Activated CD4-positive, alpha-beta T cell treated with anti-CD3 and anti-CD28 coated beads for 36 hours (primary cell): ENCODE measurements at regions not wholly inside any gene's neighbourhood (a gene's known extent, or its start where the extent isn't known, plus 50 kb on each side); places are given as distances from the start of the nearest gene placed in this dataset.
A peak's percentile ranks its signal among the peaks of the same experiment; 100 is the strongest.
"Not testable (repeated sequence)": the region's sequence is repeated elsewhere in the genome, so short reads cannot be mapped to it uniquely, and the experiment has no call there.

Experiments used
- ATAC-seq: fragments of 200-7000 bp; cut with Tn5 transposase; one replicate; pipeline ENCODE4 v1.10.0; 2021; ENCODE audit warnings: mild to moderate bottlenecking, moderate library complexity
- CTCF ChIA-PET: fragments of 350-600 bp; sonication (Branson Sonifier 250); formaldehyde crosslinking; loops from one replicate; lab custom pipeline; 2021; ENCODE audit warnings: antibody characterized with exemption; lab: Charles Lee
- POLR2A ChIA-PET: fragments of 350-600 bp; sonication (Branson Sonifier 250); formaldehyde crosslinking; loops from one replicate; lab custom pipeline; 2021; ENCODE audit warnings: antibody characterized with exemption, inconsistent platforms; lab: Charles Lee
- DNase-seq: peaks from one replicate; pipeline ENCODE4 v3.0.0-alpha.2; 2020
- H3K27ac Mint-ChIP-seq: one replicate; pipeline ENCODE4 v1.8.0; 2021; ENCODE audit warnings: mixed read lengths
- H3K27me3 Mint-ChIP-seq: one replicate; pipeline ENCODE4 v1.8.0; 2021; ENCODE audit warnings: mixed read lengths
- H3K36me3 Mint-ChIP-seq: one replicate; pipeline ENCODE4 v1.8.0; 2021; ENCODE audit warnings: low read depth, mixed read lengths
- H3K4me1 Mint-ChIP-seq: one replicate; pipeline ENCODE4 v1.8.0; 2021; ENCODE audit warnings: mixed read lengths
- H3K4me3 Mint-ChIP-seq: one replicate; pipeline ENCODE4 v1.8.0; 2021; ENCODE audit warnings: mild to moderate bottlenecking, moderate library complexity, mixed read lengths
- H3K9me3 Mint-ChIP-seq: one replicate; pipeline ENCODE4 v1.8.0; 2021; ENCODE audit warnings: low read depth, mixed read lengths
- intact Hi-C, 2 experiments: fragments of 100-400 bp; cut with DNase I in 1 of 2; cut with micrococcal nuclease in 1 of 2; formaldehyde crosslinking; loops; one replicate each; pipeline versions ENCODE4 v1.14.2 to v1.15.1; 2022 to 2024; cut with DNase I, micrococcal nuclease

DNA sequence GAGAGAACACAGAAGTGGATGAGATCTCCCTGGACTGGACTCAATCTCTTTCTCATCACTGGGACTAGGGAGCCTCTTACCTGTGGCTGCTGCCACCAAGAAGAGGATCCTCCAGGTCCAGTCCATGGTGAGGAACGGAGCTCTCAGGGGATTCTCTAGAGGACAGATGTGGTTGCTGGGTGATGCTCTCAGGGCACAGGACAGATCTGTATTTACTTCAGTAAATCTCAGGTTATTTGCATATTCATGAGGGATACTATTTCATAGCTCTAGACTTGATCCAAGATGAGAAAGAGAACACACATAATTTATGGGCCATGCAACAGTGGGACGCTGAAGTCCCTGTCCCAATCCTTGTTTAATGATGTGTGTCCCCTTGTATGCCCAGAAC lies 460.5 kb downstream of the TMEM121 start:
- ATAC-seq (peak; percentile 4), DNase-seq (no peak)
- Mint-ChIP-seq H3K9me3 (no peaks in the 10 kb centered on the region), H3K27ac (peak overlapping the region; percentile 64), H3K36me3 (no peaks in the 10 kb centered on the region), H3K27me3 (no peaks in the 10 kb centered on the region), H3K4me3 (peak overlapping the region; percentile 27), H3K4me1 (peaks cover 55% of the 10 kb centered on the region)
- ChIA-PET POLR2A (interaction anchor here (0.5 kb wide), 1 partner anchor 797 kb away, joined by 3 read pairs; no protein-coding TSS in a partner anchor), CTCF (interaction anchor here (0.5 to 2.0 kb wide), 3 partner anchors 9 to 27 kb away, joined by 3 to 6 read pairs (median 3); no protein-coding TSS in a partner anchor)
- intact Hi-C loops, result loop anchor here in 1 of 2 experiments (5.0 kb wide), 1 partner anchor 125 kb away; no protein-coding TSS in a partner anchor

DNA sequence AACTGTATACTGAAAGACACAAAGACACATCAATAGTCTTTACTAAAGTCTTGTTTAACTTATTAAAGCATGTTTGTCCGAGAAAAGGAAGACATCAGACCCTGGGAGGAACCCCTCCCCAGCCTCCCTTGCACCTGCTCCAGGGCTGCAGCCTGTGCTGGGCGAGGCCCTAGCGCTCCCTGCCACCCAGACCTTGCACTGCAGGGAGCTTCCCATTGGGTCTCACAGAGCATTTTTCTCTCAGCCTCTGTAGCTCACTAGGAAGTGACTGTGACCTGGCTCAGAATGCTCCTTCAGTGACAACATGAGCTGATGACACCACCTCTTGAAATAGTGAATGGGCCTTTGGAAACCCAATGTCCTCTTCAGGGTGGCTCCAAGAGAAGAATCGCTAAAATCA lies 461.2 kb downstream of the TMEM121 start:
- intact Hi-C loops, result loop anchor here in 1 of 2 experiments (5.0 kb wide), 1 partner anchor 125 kb away; no protein-coding TSS in a partner anchor
- H3K4me1 Mint-ChIP-seq, result peaks cover 48% of the 10 kb centered on the region
- DNase-seq, result peak; percentile 46
- H3K27me3 Mint-ChIP-seq, result no peaks in the 10 kb centered on the region
- no peaks in the 10 kb centered on the region for H3K9me3 Mint-ChIP-seq
- no peaks in the 10 kb centered on the region for H3K36me3 Mint-ChIP-seq
- ChIA-PET POLR2A (interaction anchor here (0.5 kb wide), 1 partner anchor 796 kb away, joined by 3 read pairs; no protein-coding TSS in a partner anchor), CTCF (interaction anchor here (1.1 to 2.0 kb wide), 3 partner anchors 9 to 17 kb away, joined by 3 to 6 read pairs (median 3); no protein-coding TSS in a partner anchor)
- H3K4me3 Mint-ChIP-seq, result no peak overlapping the region
- peak overlapping the region; percentile 64 for H3K27ac Mint-ChIP-seq
- peak; percentile 64 for ATAC-seq

DNA sequence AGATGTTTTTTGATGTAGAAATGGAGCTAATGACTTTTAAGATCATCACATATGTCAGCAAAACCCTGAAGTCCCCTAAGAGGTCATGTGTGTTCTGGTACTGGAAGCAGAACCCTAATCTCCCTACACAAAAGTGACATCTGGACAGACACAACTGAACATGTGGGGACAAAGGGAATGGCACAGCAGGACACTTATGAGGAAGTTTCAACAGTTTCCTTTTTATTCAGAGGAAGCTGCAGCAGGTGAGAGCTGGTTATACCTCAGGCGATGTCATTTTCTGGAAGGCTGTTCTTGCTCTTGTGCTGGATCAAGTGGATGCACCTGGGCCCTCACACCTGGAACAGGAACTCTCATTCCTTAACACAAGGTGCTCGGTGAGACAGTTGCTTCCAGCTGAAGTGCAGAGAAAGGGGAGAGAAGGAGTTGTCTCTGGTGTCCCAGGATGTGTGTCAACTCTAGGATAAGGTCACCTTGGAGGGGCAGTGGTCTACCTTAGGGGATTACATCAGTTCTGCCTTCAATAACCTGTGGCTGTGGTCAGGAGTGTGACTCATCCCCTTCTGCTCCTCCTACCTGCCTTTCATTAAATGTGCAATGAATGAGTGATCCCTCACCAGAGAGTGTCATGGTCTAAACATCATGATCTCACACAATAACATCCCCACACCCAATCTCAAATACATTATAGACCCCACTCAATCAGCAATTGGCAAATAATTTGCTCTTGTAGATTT lies 463.4 kb downstream of the TMEM121 start:
- DNase-seq, result peak; percentile 75
- CTCF ChIA-PET, result interaction anchor here (0.9 to 1.2 kb wide), 4 partner anchors 9 to 12 kb away, joined by 3 to 6 read pairs (median 4); no protein-coding TSS in a partner anchor

DNA sequence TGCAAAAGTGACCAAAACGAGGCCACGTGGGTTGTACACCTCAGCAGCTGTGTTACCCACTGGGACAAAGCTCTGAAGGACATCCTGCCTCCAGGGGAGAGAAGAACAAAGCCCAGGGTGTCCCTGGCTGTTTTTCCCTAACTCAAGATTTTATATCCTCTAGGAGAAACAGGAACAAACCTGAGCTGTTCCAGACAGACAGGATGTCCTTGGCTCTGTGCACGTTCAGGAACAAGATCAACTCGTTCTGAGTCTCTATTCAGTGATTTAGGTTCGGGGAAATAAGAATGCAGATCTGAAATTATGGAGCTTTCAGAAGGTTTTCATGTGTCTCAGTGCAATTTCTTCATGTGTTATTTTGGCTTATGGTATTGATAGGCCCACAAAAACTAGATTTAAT lies 465.3 kb downstream of the TMEM121 start:
- not testable (repeated sequence) for H3K27me3 Mint-ChIP-seq, H3K9me3 Mint-ChIP-seq
- H3K4me1 Mint-ChIP-seq, result peaks cover 53% of the 10 kb centered on the region

More for the DNA sequence above, 463.4 kb downstream of the TMEM121 start:
- peak; percentile 67 for ATAC-seq
- Mint-ChIP-seq H3K36me3 (no peaks in the 10 kb centered on the region), H3K9me3 (no peaks in the 10 kb centered on the region), H3K27ac (peak overlapping the region; percentile 85), H3K27me3 (no peaks in the 10 kb centered on the region), H3K4me3 (no peak overlapping the region), H3K4me1 (peaks cover 58% of the 10 kb centered on the region)
- POLR2A ChIA-PET, result no interaction called here
- intact Hi-C loops, result loop anchor here in 1 of 2 experiments (5.0 kb wide), 1 partner anchor 127 kb away; no protein-coding TSS in a partner anchor

DNA sequence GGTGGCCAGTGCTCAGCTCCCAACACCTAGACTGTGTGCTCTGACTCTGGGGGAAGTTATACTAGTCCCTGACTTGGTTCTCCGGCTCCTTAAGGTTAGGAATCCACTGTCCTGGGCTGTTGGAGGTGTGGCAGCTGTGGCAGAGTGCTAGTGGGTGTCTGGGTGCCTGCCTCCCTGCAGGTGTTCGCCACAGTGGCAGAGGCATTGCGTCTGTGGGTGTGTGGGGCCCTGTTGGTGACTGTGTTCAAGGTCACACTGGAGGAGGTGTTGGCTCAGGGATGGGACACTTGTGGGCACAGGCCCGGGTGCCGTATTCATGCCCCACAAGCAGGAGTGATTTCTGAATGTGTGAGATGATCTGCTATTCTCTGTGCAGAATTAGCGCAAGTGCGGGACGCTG lies 467.4 kb downstream of the TMEM121 start:
- intact Hi-C loops, result no loop called here
- H3K4me3 Mint-ChIP-seq, result no peak overlapping the region
- H3K9me3 Mint-ChIP-seq, result no peaks in the 10 kb centered on the region
- H3K36me3 Mint-ChIP-seq, result no peaks in the 10 kb centered on the region
- H3K27ac Mint-ChIP-seq, result no peak overlapping the region
- peaks cover 45% of the 10 kb centered on the region for H3K4me1 Mint-ChIP-seq
- DNase-seq, result no peak
- ChIA-PET CTCF (no interaction called here), POLR2A (no interaction called here)
- no peak for ATAC-seq
- no peaks in the 10 kb centered on the region for H3K27me3 Mint-ChIP-seq

More for the DNA sequence above, 465.3 kb downstream of the TMEM121 start:
- ATAC-seq, H3K36me3 Mint-ChIP-seq, H3K27ac Mint-ChIP-seq, POLR2A ChIA-PET, intact Hi-C loops, CTCF ChIA-PET, DNase-seq, H3K4me3 Mint-ChIP-seq: not testable (repeated sequence)

DNA sequence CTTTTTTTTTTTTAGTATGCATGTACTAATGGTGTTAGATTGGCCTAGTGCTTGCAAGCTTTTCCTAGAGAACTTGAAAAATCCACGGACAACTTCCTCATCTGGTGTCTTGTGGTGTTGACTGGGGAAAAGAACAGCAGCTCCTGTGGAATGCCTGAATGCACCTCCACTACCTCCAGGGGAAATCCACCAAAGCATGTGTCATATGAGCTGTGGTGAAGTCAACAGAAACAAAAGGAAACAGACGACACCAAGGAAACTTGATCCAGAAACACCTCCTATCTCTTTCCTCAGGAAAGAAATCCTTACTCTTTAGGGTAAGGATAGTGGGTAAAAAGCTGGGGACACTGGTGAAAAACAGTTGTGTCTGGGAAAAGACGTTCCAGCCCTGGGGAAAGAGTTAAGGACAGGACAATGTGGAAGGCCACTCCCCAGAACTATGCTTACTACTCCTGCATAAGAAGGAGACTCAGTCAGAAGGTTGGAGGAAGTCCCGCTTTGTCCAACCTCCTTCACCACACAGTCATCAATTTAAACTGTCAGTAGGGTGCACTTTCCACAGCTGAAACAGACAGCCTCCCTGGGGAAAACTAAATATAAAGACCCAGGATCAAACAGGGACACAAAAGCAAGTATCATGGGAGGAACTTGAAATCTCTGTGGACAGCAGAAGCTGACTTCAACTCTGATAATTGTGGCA lies 468.8 kb downstream of the TMEM121 start:
- H3K4me3 Mint-ChIP-seq, H3K27ac Mint-ChIP-seq, H3K9me3 Mint-ChIP-seq, ATAC-seq, POLR2A ChIA-PET, H3K36me3 Mint-ChIP-seq, DNase-seq, H3K27me3 Mint-ChIP-seq: not testable (repeated sequence)
- intact Hi-C loops, result loop anchor here in 1 of 2 experiments (5.0 kb wide), 1 partner anchor 318 kb away; no protein-coding TSS in a partner anchor
- H3K4me1 Mint-ChIP-seq, result peaks cover 43% of the 10 kb centered on the region
- CTCF ChIA-PET, result interaction anchor here (1.1 to 1.6 kb wide), 3 partner anchors 10 to 21 kb away, joined by 3 to 9 read pairs (median 6); no protein-coding TSS in a partner anchor

DNA sequence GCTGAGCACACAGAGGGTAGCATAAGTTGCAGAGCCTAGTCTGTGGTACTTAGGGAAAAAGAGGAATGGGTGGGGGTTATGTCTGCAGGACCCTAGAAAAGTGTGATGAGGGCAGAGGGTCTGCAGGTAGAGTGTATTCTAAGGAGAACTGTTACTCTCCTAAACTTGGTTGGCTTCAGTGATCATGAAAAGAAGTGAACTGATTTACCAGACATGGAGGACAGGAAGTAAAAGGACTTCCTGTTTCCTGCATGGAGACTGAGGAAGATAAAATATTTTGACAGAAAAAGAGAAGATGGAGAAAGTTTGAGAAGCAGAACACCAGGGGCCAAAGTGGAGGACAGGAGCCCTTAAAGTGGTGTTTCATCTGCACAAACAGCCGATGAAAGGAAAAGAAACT lies 472.2 kb downstream of the TMEM121 start:
- H3K36me3 Mint-ChIP-seq, DNase-seq, ATAC-seq, H3K9me3 Mint-ChIP-seq, POLR2A ChIA-PET, H3K27me3 Mint-ChIP-seq: not testable (repeated sequence)
- intact Hi-C loops, result loop anchor here (2.0 to 5.0 kb wide), 2 partner anchors 24 to 321 kb away; no protein-coding TSS in a partner anchor
- Mint-ChIP-seq H3K27ac (peak overlapping the region; percentile 91), H3K4me3 (peak overlapping the region; percentile 68), H3K4me1 (peaks cover 53% of the 10 kb centered on the region)
- CTCF ChIA-PET, result interaction anchor here (0.6 to 0.7 kb wide), 4 partner anchors 9 to 70 kb away, joined by 3 to 6 read pairs (median 4); no protein-coding TSS in a partner anchor

DNA sequence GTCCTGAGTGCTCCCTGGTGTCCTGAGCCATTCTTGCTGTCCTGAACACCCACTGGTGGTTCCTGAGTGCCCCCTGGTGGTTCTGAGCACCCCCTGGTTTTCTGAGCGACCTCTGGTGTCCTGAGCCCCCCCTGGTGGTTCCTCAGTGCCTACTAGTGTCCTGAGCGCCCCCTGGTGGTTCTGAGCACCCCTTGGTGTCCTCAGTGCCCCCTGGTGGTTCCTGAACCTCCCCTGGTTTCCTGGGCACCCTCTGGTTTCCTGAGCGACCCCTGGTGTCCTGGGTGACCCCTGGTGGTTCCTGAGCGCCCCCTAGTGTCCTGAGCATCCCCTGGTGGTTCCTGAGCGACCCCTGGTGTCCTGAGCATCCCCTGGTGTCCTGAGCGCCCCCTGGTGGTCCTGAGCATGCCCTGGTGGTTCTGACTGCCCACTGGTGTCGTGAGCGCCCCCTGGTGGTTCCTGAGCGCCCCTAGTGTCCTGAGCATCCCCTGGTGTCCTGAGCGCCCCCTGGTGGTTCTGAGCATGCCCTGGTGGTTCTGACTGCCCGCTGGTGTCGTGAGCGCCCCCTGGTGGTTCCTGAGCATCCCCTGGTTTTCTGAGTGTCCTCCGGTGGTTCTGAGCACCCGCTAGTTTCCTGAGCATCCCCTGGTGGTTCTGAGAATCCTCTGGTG lies 473.1 kb downstream of the TMEM121 start:
- intact Hi-C loops, result loop anchor here (1.0 to 5.0 kb wide), 6 partner anchors 12 to 322 kb away; no protein-coding TSS in a partner anchor
- peaks cover 5% of the 10 kb centered on the region for H3K9me3 Mint-ChIP-seq
- DNase-seq, result peak; percentile 98
- H3K4me1 Mint-ChIP-seq, result peaks cover 50% of the 10 kb centered on the region
- peak overlapping the region; percentile 68 for H3K4me3 Mint-ChIP-seq
- CTCF ChIA-PET, result interaction anchor here (0.6 to 2.1 kb wide), 7 partner anchors 10 to 69 kb away, joined by 3 to 22 read pairs (median 3); no protein-coding TSS in a partner anchor
- H3K27me3 Mint-ChIP-seq, result no peaks in the 10 kb centered on the region
- H3K36me3 Mint-ChIP-seq, result no peaks in the 10 kb centered on the region
- POLR2A ChIA-PET, result interaction anchor here (0.7 kb wide), 1 partner anchor 14 kb away, joined by 6 read pairs; no protein-coding TSS in a partner anchor
- peak; percentile 85 for ATAC-seq
- peak overlapping the region; percentile 85 for H3K27ac Mint-ChIP-seq

DNA sequence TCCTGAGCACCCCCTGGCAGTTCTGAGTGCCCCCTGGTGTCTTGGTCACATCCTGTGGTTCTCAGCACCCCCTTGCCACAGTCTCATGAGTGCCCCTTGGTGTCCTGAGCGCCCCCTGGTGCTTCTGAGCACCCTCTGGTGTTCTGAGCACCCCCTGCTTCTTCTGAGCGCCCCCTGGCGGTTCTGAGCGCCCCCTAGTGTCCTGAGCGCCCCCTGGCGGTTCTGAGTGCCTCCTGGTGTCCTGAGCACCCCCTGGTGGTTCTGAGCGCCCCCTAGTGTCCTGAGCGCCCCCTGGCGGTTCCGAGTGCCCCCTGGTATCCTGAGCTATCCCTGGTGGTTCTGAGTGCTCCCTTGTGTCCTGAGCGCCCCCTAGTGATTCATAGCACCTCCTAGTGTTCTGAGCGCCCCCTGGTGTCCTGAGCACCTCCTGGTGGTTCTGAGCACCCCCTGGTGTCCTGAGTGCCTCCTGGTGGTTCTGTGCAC lies 473.7 kb downstream of the TMEM121 start:
- CTCF ChIA-PET, result interaction anchor here (0.7 to 2.1 kb wide), 6 partner anchors 11 to 87 kb away, joined by 3 to 22 read pairs (median 4); no protein-coding TSS in a partner anchor
- DNase-seq (peak; percentile 86), ATAC-seq (peak; percentile 35)
- Mint-ChIP-seq H3K27ac (peak overlapping the region; percentile 85), H3K4me1 (peaks cover 50% of the 10 kb centered on the region)
- H3K9me3 Mint-ChIP-seq, H3K27me3 Mint-ChIP-seq, H3K4me3 Mint-ChIP-seq, H3K36me3 Mint-ChIP-seq: not testable (repeated sequence)
- intact Hi-C loops, result loop anchor here in 1 of 2 experiments (2.0 kb wide), 1 partner anchor 39 kb away; no protein-coding TSS in a partner anchor
- POLR2A ChIA-PET, result interaction anchor here (0.7 kb wide), 1 partner anchor 13 kb away, joined by 6 read pairs; no protein-coding TSS in a partner anchor

DNA sequence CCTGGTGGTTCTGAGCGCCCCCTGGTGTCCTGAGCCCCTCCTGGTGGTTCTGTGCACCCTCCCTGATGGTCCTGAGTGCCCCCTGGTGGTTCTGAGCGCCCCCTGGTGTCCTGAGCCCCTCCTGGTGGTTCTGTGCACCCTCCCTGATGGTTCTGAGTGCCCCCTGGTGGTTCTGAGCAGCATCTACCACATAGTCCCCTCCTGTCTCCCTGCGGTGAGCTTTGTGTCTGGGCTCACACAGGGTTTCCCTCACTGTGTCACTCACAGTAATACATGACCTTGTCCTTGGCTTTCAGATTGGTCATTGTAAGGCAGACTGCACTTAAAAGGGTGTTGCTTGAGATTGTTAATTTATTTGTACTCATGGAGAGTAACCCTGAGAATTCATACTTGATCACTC lies 474.9 kb downstream of the TMEM121 start:
- Mint-ChIP-seq H3K27ac (peak overlapping the region; percentile 81), H3K4me1 (peaks cover 55% of the 10 kb centered on the region)
- peak; percentile 68 for DNase-seq
- intact Hi-C loops, result loop anchor here in 1 of 2 experiments (2.0 kb wide), 1 partner anchor 38 kb away; no protein-coding TSS in a partner anchor
- ATAC-seq, result peak; percentile 35
- H3K9me3 Mint-ChIP-seq, H3K27me3 Mint-ChIP-seq, H3K36me3 Mint-ChIP-seq, H3K4me3 Mint-ChIP-seq, POLR2A ChIA-PET: not testable (repeated sequence)
- CTCF ChIA-PET, result interaction anchor here (0.7 to 2.1 kb wide), 21 partner anchors 8 to 93 kb away, joined by 3 to 22 read pairs (median 4); no protein-coding TSS in a partner anchor
